ENCODE measurements at regions not wholly inside any gene's neighbourhood (a gene's known extent, or its start where the extent isn't known, plus 50 kb on each side); places are given as distances from the start of the nearest gene placed in this dataset.

- Histone ChIP-seq H3K36me3 (no peaks in the 10 kb centered on the region), H3K4me1 (no peaks in the 10 kb centered on the region), H3K27ac (no peak overlapping the region), H3K4me3 (no peak overlapping the region), H3K27me3 (no peaks in the 10 kb centered on the region), H3K9me3 (no peaks in the 10 kb centered on the region)
- TF ChIP-seq POLR2A (IDR thresholded peaks at IDR 0.05), result no peak
- TF ChIP-seq CTCF (IDR thresholded peaks at IDR 0.05), result no peak
- DNase-seq, result no peak
- intact Hi-C loops (cut with DNase I; ENCODE audit: low total_unique reads), result no loop called here
These were observed 450.0 kb upstream of the RASGEF1B start for GRCh38 chr4:81921751-81922159.

GRCh38 chr4:81919810-81920209 is 448.1 kb upstream of the RASGEF1B start:
- intact Hi-C loops (cut with DNase I; ENCODE audit: low total_unique reads), result no loop called here
- Histone ChIP-seq H3K27ac (no peak overlapping the region), H3K4me1 (no peaks in the 10 kb centered on the region), H3K4me3 (no peak overlapping the region), H3K27me3 (no peaks in the 10 kb centered on the region), H3K9me3 (no peaks in the 10 kb centered on the region), H3K36me3 (no peaks in the 10 kb centered on the region)
- TF ChIP-seq CTCF (IDR thresholded peaks at IDR 0.05) (no peak), POLR2A (IDR thresholded peaks at IDR 0.05) (no peak)
- no peak for DNase-seq

- intact Hi-C loops (cut with DNase I; ENCODE audit: low total_unique reads), result no loop called here
- H3K4me1 ChIP-seq, result no peaks in the 10 kb centered on the region
- H3K9me3 ChIP-seq, result no peaks in the 10 kb centered on the region
- DNase-seq, result no peak
- TF ChIP-seq CTCF (IDR thresholded peaks at IDR 0.05) (no peak), POLR2A (IDR thresholded peaks at IDR 0.05) (no peak)
- no peak overlapping the region for H3K27ac ChIP-seq
- H3K27me3 ChIP-seq, result no peaks in the 10 kb centered on the region
- H3K4me3 ChIP-seq, result no peak overlapping the region
- no peaks in the 10 kb centered on the region for H3K36me3 ChIP-seq
These were observed 447.5 kb upstream of the RASGEF1B start for GRCh38 chr4:81919223-81919622.

- TF ChIP-seq POLR2A (IDR thresholded peaks at IDR 0.05), result no peak
- TF ChIP-seq CTCF (IDR thresholded peaks at IDR 0.05), result no peak
- Histone ChIP-seq H3K9me3 (no peaks in the 10 kb centered on the region), H3K4me3 (no peak overlapping the region), H3K36me3 (no peaks in the 10 kb centered on the region), H3K4me1 (no peaks in the 10 kb centered on the region), H3K27me3 (no peaks in the 10 kb centered on the region), H3K27ac (no peak overlapping the region)
- no peak for DNase-seq
- intact Hi-C loops (cut with DNase I; ENCODE audit: low total_unique reads), result no loop called here
These were observed 443.7 kb upstream of the RASGEF1B start for GRCh38 chr4:81915430-81915829.

- intact Hi-C loops (cut with DNase I; ENCODE audit: low total_unique reads), result no loop called here
- H3K9me3 ChIP-seq, result no peaks in the 10 kb centered on the region
- TF ChIP-seq CTCF (IDR thresholded peaks at IDR 0.05) (no peak), POLR2A (IDR thresholded peaks at IDR 0.05) (no peak)
- no peak for DNase-seq
- H3K27me3 ChIP-seq, result no peaks in the 10 kb centered on the region
- H3K4me3 ChIP-seq, result no peak overlapping the region
- H3K4me1 ChIP-seq, result no peaks in the 10 kb centered on the region
- H3K36me3 ChIP-seq, result no peaks in the 10 kb centered on the region
- no peak overlapping the region for H3K27ac ChIP-seq
These were observed 442.9 kb upstream of the RASGEF1B start for GRCh38 chr4:81914623-81915022.
